ENCODE measurements at regions not wholly inside any gene's neighbourhood (a gene's known extent, or its start where the extent isn't known, plus 50 kb on each side); places are given as distances from the start of the nearest gene placed in this dataset.

DNA sequence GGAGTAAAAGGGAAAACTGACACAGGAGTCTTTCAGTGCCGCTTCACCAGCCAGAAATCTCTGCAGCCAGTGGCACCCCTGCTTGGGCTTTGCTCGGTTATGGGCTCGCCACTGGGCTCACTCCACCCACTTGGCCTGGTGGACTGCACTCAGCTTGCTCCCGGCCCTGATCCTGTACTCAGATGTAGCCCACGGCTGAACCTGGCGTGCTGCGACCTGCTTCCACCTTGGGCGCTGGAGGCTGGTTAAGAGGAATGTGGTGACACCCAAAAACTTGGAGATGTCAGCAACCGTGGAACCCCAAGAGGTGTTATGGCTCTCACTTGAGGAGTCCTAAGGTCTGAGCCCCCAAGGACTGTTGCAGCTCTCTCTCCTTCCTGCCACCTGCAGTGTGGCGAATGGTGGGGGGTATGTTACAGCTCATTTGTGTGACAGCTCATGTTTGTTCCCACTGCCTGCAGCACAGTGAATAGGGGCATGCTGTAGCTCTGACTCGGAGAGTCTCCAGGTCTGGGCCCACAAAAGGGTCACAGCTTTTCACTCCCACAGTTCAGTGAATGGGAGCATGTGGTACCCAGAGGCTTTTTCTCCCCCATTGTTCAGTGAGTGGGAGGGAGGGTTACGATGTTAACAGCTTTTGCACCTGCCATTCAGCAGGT lies 1124.5 kb upstream of the ATXN8OS start:
- DNase-seq, result no peak
- WGBS, 2 donors, result 84 to 94% methylated on average over 12 of the region's 12 CpGs
- TF ChIP-seq POLR2AphosphoS5 (IDR thresholded peaks at IDR 0.05), result no peak
- TF ChIP-seq, protein P1, sequence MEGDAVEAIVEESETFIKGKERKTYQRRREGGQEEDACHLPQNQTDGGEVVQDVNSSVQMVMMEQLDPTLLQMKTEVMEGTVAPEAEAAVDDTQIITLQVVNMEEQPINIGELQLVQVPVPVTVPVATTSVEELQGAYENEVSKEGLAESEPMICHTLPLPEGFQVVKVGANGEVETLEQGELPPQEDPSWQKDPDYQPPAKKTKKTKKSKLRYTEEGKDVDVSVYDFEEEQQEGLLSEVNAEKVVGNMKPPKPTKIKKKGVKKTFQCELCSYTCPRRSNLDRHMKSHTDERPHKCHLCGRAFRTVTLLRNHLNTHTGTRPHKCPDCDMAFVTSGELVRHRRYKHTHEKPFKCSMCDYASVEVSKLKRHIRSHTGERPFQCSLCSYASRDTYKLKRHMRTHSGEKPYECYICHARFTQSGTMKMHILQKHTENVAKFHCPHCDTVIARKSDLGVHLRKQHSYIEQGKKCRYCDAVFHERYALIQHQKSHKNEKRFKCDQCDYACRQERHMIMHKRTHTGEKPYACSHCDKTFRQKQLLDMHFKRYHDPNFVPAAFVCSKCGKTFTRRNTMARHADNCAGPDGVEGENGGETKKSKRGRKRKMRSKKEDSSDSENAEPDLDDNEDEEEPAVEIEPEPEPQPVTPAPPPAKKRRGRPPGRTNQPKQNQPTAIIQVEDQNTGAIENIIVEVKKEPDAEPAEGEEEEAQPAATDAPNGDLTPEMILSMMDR (IDR thresholded peaks at IDR 0.05), result no peak
- no peaks in the 10 kb centered on the region for H3K36me3 ChIP-seq
- intact Hi-C loops (cut with DNase I), result no loop called here
- H3K27ac ChIP-seq, result no peak overlapping the region
- H3K4me3 ChIP-seq, result no peak overlapping the region
- H3K4me1 ChIP-seq, result no peaks in the 10 kb centered on the region
- peaks cover 0 to 3% (median 0%) of the 10 kb centered on the region in 4 donors for H3K9me3 ChIP-seq
- no peaks in the 10 kb centered on the region for H3K27me3 ChIP-seq

DNA sequence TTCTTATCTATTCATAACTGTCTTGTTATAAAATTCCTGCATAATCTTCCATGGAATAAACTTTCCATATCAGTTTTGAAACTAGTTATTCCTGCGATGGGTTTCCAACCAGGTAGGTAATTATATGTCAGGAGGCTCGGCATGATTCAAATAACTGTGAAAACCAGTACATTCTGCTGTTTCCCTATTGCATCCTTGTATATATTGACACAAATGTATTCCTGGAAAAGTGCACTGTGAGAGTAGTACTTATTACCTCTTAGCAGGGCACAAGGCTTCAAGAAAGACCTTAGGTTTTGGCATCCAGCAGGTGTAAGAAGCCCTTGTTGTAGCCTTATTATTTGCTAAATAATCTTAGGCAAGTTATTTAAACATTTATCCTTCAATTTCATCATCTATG lies 1131.3 kb upstream of the ATXN8OS start:
- no peaks in the 10 kb centered on the region for H3K9me3 ChIP-seq
- intact Hi-C loops (cut with DNase I), result no loop called here
- no peak overlapping the region for H3K27ac ChIP-seq
- H3K36me3 ChIP-seq, result no peaks in the 10 kb centered on the region
- no peak overlapping the region for H3K4me3 ChIP-seq
- WGBS, 2 donors, result 61 to 91% methylated on average over 2 of the region's 2 CpGs
- H3K4me1 ChIP-seq, result no peaks in the 10 kb centered on the region
- no peaks in the 10 kb centered on the region for H3K27me3 ChIP-seq
- no peak for DNase-seq
- TF ChIP-seq POLR2A (IDR thresholded peaks at IDR 0.05) (no peak), POLR2AphosphoS5 (IDR thresholded peaks at IDR 0.05) (no peak), EP300 (IDR thresholded peaks at IDR 0.05) (no peak)
- TF ChIP-seq, protein P1 (IDR thresholded peaks at IDR 0.05), result no peak

DNA sequence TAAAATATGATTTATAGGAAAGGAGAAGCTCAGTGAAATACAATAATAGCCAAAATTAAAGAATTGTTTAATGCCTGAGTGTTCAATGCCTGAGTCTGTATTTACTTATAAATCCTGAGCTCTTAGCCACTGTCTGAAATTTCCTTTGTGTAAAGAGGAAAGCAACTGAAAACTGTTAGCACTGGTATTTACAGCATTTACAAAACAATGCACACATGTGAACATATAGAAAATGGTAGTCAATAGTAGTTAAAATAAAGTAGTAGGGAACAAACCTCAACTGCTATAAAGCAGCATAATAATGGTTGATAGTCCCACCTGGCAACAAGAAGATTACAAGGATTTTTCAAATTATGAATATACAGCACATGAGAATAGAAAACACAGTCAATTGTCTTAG lies 1137.1 kb upstream of the ATXN8OS start:
- Histone ChIP-seq H3K9me3 (no peaks in the 10 kb centered on the region), H3K4me1 (no peaks in the 10 kb centered on the region), H3K36me3 (no peaks in the 10 kb centered on the region), H3K27ac (no peak overlapping the region), H3K27me3 (no peaks in the 10 kb centered on the region), H3K4me3 (no peak overlapping the region)
- TF ChIP-seq POLR2A (IDR thresholded peaks at IDR 0.05), result no peak
- TF ChIP-seq, protein P1 (IDR thresholded peaks at IDR 0.05), result no peak
- no peak for TF ChIP-seq POLR2AphosphoS5 (IDR thresholded peaks at IDR 0.05)
- no peak for TF ChIP-seq EP300 (IDR thresholded peaks at IDR 0.05)
- intact Hi-C loops (cut with DNase I), result no loop called here
- no peak for DNase-seq

DNA sequence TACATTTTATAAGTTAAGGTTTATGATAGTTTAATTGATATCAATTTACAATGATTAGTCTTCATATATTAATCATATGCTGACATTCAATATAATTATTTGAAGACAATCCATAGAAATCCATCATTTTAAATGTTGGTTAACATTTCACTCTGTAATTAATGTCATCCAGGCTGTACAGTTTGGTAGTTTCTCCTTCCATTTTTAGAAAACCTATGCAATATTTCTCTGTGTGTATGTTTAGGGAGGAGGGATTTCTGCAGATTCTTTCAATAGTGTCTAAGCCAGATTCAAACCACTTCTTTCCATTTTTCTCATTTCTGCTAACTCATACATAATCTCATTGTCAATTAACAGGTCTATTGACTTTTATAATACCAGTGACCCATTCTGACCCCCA lies 1159.0 kb upstream of the ATXN8OS start:
- no peak for DNase-seq
- Histone ChIP-seq H3K9me3 (no peaks in the 10 kb centered on the region), H3K27ac (no peak overlapping the region), H3K36me3 (no peaks in the 10 kb centered on the region), H3K4me1 (no peaks in the 10 kb centered on the region), H3K27me3 (no peaks in the 10 kb centered on the region), H3K4me3 (no peak overlapping the region)
- TF ChIP-seq POLR2AphosphoS5 (IDR thresholded peaks at IDR 0.05) (no peak), EP300 (IDR thresholded peaks at IDR 0.05) (no peak), POLR2A (IDR thresholded peaks at IDR 0.05) (no peak)
- TF ChIP-seq, protein P1 (IDR thresholded peaks at IDR 0.05), result no peak
- intact Hi-C loops (cut with DNase I), result no loop called here

DNA sequence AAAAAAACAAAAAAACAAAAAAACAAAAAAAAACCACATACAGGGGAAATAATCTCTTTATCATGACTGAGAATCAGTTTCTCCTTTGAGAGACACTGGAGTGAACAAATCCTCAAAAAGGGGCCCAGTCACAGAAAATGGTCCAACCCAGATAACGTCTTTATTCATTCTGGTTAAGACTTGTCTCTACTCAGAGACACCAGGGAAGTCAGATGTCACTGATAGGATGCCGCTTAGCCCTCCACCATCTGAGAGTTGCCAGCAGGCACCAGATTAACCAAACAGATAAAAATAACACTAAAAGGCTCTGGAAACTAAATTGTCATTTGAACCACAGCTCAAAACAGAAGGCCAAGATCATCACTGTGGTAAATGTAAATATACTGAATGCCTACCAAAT lies 1163.4 kb upstream of the ATXN8OS start:
- no peaks in the 10 kb centered on the region for H3K27me3 ChIP-seq
- H3K4me1 ChIP-seq, result no peaks in the 10 kb centered on the region
- intact Hi-C loops (cut with DNase I), result no loop called here
- TF ChIP-seq, protein P1 (IDR thresholded peaks at IDR 0.05), result no peak
- TF ChIP-seq POLR2A (IDR thresholded peaks at IDR 0.05) (no peak), POLR2AphosphoS5 (IDR thresholded peaks at IDR 0.05) (no peak), EP300 (IDR thresholded peaks at IDR 0.05) (no peak)
- DNase-seq, result no peak
- no peak overlapping the region for H3K27ac ChIP-seq
- no peak overlapping the region for H3K4me3 ChIP-seq
- 87 to 88% methylated on average over 2 of the region's 2 CpGs for WGBS, 2 donors
- H3K36me3 ChIP-seq, result no peaks in the 10 kb centered on the region
- H3K9me3 ChIP-seq, result no peaks in the 10 kb centered on the region

Data from sigmoid colon (tissue), 6 donors.